ENCODE measurements at regions not wholly inside any gene's neighbourhood (a gene's known extent, or its start where the extent isn't known, plus 50 kb on each side); places are given as distances from the start of the nearest gene placed in this dataset.
"Not testable (repeated sequence)": the region's sequence is repeated elsewhere in the genome, so short reads cannot be mapped to it uniquely, and the experiment has no call there.

- FAIRE-seq, result no peak
Observed at GRCh38 chr6:155889410-155889809, 433.8 kb upstream of the NOX3 start.

- FAIRE-seq, result no peak
Observed at GRCh38 chr6:155887421-155887820, 431.8 kb upstream of the NOX3 start.

GRCh38 chr6:155883741-155884140, 428.1 kb upstream of the NOX3 start:
- FAIRE-seq, result peak; percentile 98

GRCh38 chr6:155883334-155883731, 427.7 kb upstream of the NOX3 start:
- FAIRE-seq, result no peak

- no peak for FAIRE-seq
Observed at GRCh38 chr6:155882527-155883333, 427.1 kb upstream of the NOX3 start.

- FAIRE-seq, result no peak
Observed at GRCh38 chr6:155881826-155882526, 426.3 kb upstream of the NOX3 start.

GRCh38 chr6:155880900-155881299, 425.3 kb upstream of the NOX3 start:
- FAIRE-seq, result no peak

GRCh38 chr6:155872961-155873360, 417.3 kb upstream of the NOX3 start:
- FAIRE-seq, result no peak

- no peak for FAIRE-seq
Observed at GRCh38 chr6:155867682-155868081, 412.0 kb upstream of the NOX3 start.

GRCh38 chr6:155866676-155867390, 411.2 kb upstream of the NOX3 start:
- not testable (repeated sequence) for FAIRE-seq

GRCh38 chr6:155861821-155862220, 406.2 kb upstream of the NOX3 start:
- no peak for FAIRE-seq

- FAIRE-seq, result not testable (repeated sequence)
Observed at GRCh38 chr6:155858906-155859305, 403.3 kb upstream of the NOX3 start.

GRCh38 chr6:155854787-155855186, 399.1 kb upstream of the NOX3 start:
- no peak for FAIRE-seq

- no peak for FAIRE-seq
Observed at GRCh38 chr6:155853011-155853410, 397.4 kb upstream of the NOX3 start.

GRCh38 chr6:155850408-155850841, 394.8 kb upstream of the NOX3 start:
- no peak for FAIRE-seq

GRCh38 chr6:155847711-155848110, 392.1 kb upstream of the NOX3 start:
- no peak for FAIRE-seq

- FAIRE-seq, result no peak
Observed at GRCh38 chr6:155837474-155837873, 381.8 kb upstream of the NOX3 start.

- no peak for FAIRE-seq
Observed at GRCh38 chr6:155832596-155832995, 377.0 kb upstream of the NOX3 start.

- no peak for FAIRE-seq
Observed at GRCh38 chr6:155830531-155830930, 374.9 kb upstream of the NOX3 start.

- no peak for FAIRE-seq
Observed at GRCh38 chr6:155829646-155830045, 374.0 kb upstream of the NOX3 start.

GRCh38 chr6:155828989-155829388, 373.4 kb upstream of the NOX3 start:
- FAIRE-seq, result no peak

- FAIRE-seq, result no peak
Observed at GRCh38 chr6:155818698-155819097, 363.1 kb upstream of the NOX3 start.

GRCh38 chr6:155813548-155813947, 357.9 kb upstream of the NOX3 start:
- no peak for FAIRE-seq

- no peak for FAIRE-seq
Observed at GRCh38 chr6:155807243-155807642, 351.6 kb upstream of the NOX3 start.

All from endometrium (tissue), 2 donors.